Neural cell (in vitro differentiated cells): ENCODE measurements at regions not wholly inside any gene's neighbourhood (a gene's known extent, or its start where the extent isn't known, plus 50 kb on each side); places are given as distances from the start of the nearest gene placed in this dataset.

Source experiments
- CTCF ChIP-seq: fragments of 450-650 bp; IDR thresholded peaks from 2 replicates; pipeline ENCODE4 v1.5.1; 2014; ENCODE audit warnings: antibody characterized with exemption, mild to moderate bottlenecking, moderate library complexity; ENCODE audit not compliant: poor library complexity, severe bottlenecking
- EP300 ChIP-seq: fragments of 450-650 bp; conservative IDR thresholded peaks from 2 replicates; pipeline ENCODE4 v1.6.1; 2014; ENCODE audit warnings: antibody characterized with exemption, mild to moderate bottlenecking, moderate library complexity; ENCODE audit not compliant: poor library complexity, severe bottlenecking
- EZH2 ChIP-seq: fragments of 200-600, 300-800 bp; shearing (Covaris generic), sonication (generic); IDR thresholded peaks from 2 replicates; pipeline ENCODE4 v1.6.1; 2014; ENCODE audit warnings: antibody characterized with exemption, low read length, borderline replicate concordance, mild to moderate bottlenecking; ENCODE audit not compliant: insufficient read depth, poor library complexity, severe bottlenecking
- POLR2AphosphoS5 ChIP-seq: IDR thresholded peaks from 2 replicates; pipeline ENCODE4 v1.6.1; 2012
- RAD21 ChIP-seq: fragments of 450-650 bp; conservative IDR thresholded peaks from 2 replicates; pipeline ENCODE4 v1.6.1; 2014; ENCODE audit warnings: antibody characterized with exemption, mild to moderate bottlenecking, moderate library complexity
- TAF1 ChIP-seq: IDR thresholded peaks from 2 replicates; pipeline ENCODE4 v1.6.1; 2012; ENCODE audit warnings: low read depth

- TF ChIP-seq CTCF (peak; percentile 11), TAF1 (no peak), EZH2 (no peak), POLR2AphosphoS5 (peak; percentile 88), RAD21 (peak; percentile 54), EP300 (peak; percentile 98)
Measured at GRCh38 chr5:67287510-67288268, 91.1 kb upstream of the CD180 start.
